ENCODE measurements at regions not wholly inside any gene's neighbourhood (a gene's known extent, or its start where the extent isn't known, plus 50 kb on each side); places are given as distances from the start of the nearest gene placed in this dataset.
A peak's percentile ranks its signal among the peaks of the same experiment; 100 is the strongest.
"Not testable (repeated sequence)": the region's sequence is repeated elsewhere in the genome, so short reads cannot be mapped to it uniquely, and the experiment has no call there.

DNA sequence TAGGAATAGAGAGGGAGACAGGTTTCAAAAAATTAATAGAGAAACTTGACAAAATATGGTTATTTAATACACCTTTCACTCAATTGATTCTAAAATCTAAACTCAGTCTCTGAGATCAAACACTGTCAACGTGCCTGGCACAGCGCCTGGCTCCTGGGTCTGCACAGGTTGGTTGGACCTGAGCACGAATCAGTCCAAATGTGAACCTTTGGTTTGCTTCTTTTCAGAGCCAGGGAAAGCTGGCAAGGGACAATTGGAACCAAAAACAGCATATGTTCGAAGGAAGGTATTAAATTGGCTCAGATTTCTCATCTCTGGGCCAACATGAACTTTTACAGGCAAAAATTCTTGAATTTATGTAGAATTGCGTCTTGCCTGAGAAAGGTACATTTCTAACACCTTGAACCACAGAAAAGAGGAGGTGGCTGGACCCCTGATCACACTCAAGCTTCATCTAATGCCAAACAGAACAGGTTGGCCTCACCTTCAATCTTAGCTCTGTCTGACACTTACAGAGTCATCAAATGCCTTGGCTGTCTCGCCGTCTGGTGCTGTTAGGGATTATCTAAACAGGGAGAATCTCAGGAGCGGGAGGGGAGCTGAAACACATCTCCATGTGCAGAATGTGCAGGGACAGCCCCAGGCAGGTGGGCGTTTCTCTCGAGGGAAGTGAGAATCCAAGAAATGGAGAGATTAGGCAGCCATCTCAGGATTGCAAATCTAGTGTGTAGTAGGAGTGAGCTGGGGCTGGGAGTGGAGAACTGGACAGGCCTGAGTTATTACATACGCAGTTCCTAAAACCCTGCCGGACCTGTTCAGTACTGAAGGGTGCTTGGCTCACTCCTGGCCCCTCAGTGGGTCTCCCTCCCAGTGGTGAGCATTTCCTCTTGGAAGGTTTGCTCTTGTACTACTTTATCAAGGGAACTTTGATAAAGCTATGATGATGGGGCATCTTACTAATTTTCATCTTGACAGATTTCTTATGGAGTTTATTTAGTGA lies 442.2 kb upstream of the B3GAT1 start:
- DNase-seq (ENCODE audit: low read depth in 3 of 3, low spot score in 2 of 3): no peak

DNA sequence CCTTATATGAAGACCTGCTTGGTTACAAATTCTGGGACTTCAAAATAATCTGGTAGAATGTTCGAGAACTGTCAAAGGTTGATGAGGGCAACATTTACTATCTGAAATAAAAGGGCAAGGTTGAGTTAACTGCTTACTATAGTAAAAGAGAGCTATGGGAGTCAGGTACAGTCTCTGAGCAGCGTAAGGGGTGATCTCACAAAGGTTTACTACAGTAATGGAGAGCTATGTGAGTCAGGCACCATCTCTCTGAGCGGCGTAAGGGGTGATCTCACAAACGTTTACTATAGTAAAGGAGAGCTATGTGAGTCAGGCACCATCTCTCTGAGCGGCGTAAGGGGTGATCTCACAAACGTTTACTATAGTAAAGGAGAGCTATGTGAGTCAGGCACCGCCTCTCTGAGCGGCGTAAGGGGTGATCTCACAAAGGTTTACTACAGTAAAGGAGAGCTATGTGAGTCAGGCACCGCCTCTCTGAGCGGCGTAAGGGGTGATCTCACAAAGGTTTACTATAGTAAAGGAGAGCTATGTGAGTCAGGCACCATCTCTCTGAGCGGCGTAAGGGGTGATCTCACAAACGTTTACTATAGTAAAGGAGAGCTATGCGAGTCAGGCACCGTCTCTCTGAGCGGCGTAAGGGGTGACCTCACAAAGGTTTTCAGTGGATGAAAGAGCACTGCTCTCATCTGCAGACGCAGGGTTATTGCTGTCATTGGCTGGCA lies 439.6 kb upstream of the B3GAT1 start:
- DNase-seq (ENCODE audit: low read depth in 3 of 3, low spot score in 2 of 3): peak in 1 of 3 donors; percentile 85

GRCh38 chr11:134850566-134850965 lies 438.5 kb upstream of the B3GAT1 start:
- DNase-seq (ENCODE audit: low read depth in 3 of 3, low spot score in 2 of 3): no peak

GRCh38 chr11:134849833-134850232 lies 437.8 kb upstream of the B3GAT1 start:
- no peak for DNase-seq (ENCODE audit: low read depth in 3 of 3, low spot score in 2 of 3)

GRCh38 chr11:134847083-134847715 lies 435.2 kb upstream of the B3GAT1 start:
- no peak for DNase-seq (ENCODE audit: low read depth in 3 of 3, low spot score in 2 of 3)

GRCh38 chr11:134846328-134847082 lies 434.5 kb upstream of the B3GAT1 start:
- DNase-seq (ENCODE audit: low read depth in 3 of 3, low spot score in 2 of 3): no peak

GRCh38 chr11:134845474-134846327 lies 433.7 kb upstream of the B3GAT1 start:
- DNase-seq (ENCODE audit: low read depth in 3 of 3, low spot score in 2 of 3): no peak

DNA sequence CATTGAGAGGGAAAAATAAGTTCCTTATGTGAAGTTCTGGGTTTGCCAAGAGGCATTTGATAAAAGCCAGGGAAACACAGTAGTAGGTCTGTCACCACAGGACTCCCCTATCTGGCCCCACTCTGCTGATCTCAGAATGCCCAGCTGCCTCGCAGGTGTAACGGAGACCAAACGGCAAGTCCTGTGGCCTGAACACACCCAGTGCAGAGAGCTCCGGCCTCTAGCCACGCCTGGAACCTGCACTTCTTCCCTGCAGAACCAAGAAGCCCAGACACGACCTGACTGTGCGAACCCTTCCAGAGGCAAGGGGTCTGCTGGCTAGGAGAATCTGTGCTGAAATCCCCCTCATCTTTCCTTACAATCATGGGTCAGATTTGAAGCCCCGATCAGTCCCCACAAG lies 432.8 kb upstream of the B3GAT1 start:
- no peak for DNase-seq (ENCODE audit: low read depth in 3 of 3, low spot score in 2 of 3)

DNA sequence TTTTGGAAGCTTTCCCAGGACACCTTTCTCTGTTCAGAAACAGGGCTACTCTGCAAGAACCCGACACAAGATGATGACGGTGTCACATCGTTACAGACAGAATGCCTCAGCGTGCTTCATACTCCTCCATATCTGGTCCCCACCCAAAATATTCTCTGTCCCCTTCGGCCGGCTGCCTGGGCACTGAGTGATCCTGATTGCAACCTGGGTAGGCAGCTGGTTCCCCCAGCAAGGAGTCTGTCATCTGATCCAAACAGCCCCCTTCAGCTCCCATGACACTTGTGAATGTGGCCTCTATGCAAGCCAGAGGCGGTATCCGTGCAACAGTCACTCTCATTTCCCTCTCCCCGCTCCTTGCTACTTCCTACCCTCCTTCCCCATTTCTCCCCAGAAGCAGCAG lies 431.7 kb upstream of the B3GAT1 start:
- no peak for DNase-seq (ENCODE audit: low read depth in 3 of 3, low spot score in 2 of 3)

- DNase-seq (ENCODE audit: low read depth in 3 of 3, low spot score in 2 of 3): no peak
Measured at GRCh38 chr11:134843020-134843419, 431.0 kb upstream of the B3GAT1 start.

DNA sequence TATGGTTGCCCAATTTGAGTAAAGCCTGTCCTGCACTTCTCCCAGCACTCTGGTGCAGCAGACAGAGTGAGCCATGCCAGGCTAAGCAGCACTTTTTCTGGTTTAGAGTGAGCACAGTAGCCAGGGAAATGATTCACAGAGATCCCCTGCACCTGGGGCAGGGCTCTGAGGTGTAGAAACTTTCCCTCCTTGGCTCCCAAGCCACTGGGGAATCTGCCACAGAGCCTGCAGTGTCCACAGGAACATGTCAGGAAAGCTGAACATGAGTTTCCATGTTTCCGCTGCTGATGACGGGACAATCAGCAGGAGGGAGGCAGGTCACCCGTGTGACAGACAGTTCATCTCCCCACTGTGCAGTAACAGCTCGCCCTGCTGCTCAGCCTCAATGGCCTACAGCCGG lies 429.9 kb upstream of the B3GAT1 start:
- DNase-seq (ENCODE audit: low read depth in 3 of 3, low spot score in 2 of 3): no peak

- no peak for DNase-seq (ENCODE audit: low read depth in 3 of 3, low spot score in 2 of 3)
Measured at GRCh38 chr11:134841411-134841810, 429.4 kb upstream of the B3GAT1 start.

- DNase-seq (ENCODE audit: low read depth in 3 of 3, low spot score in 2 of 3): no peak
Measured at GRCh38 chr11:134840945-134841344, 428.9 kb upstream of the B3GAT1 start.

- not testable (repeated sequence) for DNase-seq (ENCODE audit: low read depth in 3 of 3, low spot score in 2 of 3)
Measured at GRCh38 chr11:134840165-134840564, 428.1 kb upstream of the B3GAT1 start.

DNA sequence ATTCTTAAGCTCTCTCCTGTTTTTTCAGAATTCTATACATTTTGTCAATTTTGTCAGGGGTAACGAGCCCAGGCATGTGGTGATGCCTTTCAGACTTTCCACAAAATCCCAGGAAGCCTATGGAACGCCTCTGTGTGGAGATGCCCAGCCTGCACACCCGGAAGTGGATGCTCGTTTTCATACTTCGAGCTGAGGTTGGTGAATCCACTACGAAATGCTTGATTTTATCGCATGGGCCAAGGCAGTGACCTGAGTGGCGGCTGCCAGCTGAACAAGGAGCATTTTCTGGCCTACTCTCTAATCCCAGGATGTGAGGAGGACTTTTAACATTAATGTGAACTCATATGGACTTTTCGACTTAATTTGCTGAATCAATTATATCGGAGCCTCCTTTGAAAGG lies 426.7 kb upstream of the B3GAT1 start:
- DNase-seq (ENCODE audit: low read depth in 3 of 3, low spot score in 2 of 3): no peak

- DNase-seq (ENCODE audit: low read depth in 3 of 3, low spot score in 2 of 3): no peak
Measured at GRCh38 chr11:134837887-134838232, 425.8 kb upstream of the B3GAT1 start.

GRCh38 chr11:134837166-134837886 lies 425.3 kb upstream of the B3GAT1 start:
- DNase-seq (ENCODE audit: low read depth in 3 of 3, low spot score in 2 of 3): no peak

DNA sequence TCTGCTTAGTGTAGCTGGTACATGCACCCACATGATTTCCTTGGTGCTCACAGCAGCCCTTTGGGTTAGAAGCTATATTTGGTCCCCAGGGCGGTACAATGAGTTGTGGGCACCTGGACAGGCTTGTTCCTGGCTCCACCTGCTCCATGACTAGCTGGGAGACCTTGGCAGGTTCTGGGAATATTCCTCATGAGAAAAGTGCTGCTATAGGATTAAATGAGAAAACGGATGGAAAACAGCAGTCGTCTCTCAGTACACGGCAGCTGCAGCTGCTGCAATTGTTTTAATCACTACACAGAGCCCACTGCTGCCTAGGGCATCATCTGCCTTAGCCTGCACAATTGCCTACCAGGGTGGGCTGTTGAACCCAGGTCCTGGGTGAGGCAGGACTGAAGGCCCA lies 424.5 kb upstream of the B3GAT1 start:
- DNase-seq (ENCODE audit: low read depth in 3 of 3, low spot score in 2 of 3): no peak

DNA sequence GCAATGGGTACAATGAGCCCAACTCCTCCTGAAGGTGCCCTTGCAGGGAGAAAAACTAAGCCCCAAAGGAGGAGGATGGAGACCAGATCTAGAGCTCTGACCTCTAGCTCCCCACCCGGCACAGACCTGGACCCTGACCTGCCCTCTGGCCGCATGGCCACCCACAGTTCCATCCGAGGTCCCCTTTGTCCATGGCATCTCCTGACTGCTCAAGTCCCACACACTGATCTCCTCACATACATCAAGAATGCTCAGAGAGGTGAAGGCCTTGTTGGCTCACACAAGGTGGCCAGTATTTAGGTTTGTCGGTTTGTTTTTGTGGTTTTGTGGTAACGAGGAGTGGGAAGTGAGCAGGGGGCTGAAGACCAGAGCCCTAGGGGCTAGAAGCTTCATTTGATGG lies 423.5 kb upstream of the B3GAT1 start:
- no peak for DNase-seq (ENCODE audit: low read depth in 3 of 3, low spot score in 2 of 3)

Data from right renal cortex interstitium (tissue), 3 donors.